ENCODE measurements at regions not wholly inside any gene's neighbourhood (a gene's known extent, or its start where the extent isn't known, plus 50 kb on each side); places are given as distances from the start of the nearest gene placed in this dataset.

DNA sequence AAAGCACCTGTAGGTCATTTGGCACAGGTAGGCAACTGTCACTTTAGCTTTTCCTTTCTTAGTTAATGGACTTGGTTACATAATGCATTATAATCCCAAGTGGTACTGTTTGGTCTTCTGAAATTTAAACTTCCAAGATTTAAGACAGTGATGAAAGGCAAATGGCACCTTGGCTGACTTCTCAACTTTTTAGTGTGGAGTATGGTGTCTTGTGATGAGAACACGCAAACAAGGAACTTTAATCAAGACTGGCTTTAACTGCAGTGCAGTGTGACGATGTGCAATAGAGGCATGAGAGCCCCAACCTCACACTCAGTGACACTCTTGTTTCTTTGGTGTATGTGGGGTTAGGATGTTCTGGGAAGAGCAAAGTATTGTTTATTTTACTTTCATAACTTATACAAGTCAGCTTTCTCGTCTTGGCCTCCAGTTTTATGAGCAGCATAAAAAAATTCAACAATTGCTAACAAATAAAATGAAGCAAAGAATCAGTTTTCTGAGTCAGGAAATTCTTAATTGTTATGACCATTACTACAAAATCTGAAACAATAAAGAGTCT, 171.9 kb downstream of the MAD2L1 start:
- no peaks in the 10 kb centered on the region for H3K9me3 Mint-ChIP-seq
- DNase-seq (ENCODE audit: extremely low spot score, unreplicated experiment): no peak
- H3K27me3 Mint-ChIP-seq: peaks cover 58% of the 10 kb centered on the region
- TF ChIP-seq, protein P1, sequence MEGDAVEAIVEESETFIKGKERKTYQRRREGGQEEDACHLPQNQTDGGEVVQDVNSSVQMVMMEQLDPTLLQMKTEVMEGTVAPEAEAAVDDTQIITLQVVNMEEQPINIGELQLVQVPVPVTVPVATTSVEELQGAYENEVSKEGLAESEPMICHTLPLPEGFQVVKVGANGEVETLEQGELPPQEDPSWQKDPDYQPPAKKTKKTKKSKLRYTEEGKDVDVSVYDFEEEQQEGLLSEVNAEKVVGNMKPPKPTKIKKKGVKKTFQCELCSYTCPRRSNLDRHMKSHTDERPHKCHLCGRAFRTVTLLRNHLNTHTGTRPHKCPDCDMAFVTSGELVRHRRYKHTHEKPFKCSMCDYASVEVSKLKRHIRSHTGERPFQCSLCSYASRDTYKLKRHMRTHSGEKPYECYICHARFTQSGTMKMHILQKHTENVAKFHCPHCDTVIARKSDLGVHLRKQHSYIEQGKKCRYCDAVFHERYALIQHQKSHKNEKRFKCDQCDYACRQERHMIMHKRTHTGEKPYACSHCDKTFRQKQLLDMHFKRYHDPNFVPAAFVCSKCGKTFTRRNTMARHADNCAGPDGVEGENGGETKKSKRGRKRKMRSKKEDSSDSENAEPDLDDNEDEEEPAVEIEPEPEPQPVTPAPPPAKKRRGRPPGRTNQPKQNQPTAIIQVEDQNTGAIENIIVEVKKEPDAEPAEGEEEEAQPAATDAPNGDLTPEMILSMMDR (conservative IDR thresholded peaks at IDR 0.05): no peak
- no peak overlapping the region for H3K4me3 Mint-ChIP-seq
- peaks cover 5% of the 10 kb centered on the region for H3K4me1 Mint-ChIP-seq (ENCODE audit: unreplicated experiment)
- H3K36me3 Mint-ChIP-seq: no peaks in the 10 kb centered on the region
- H3K27ac Mint-ChIP-seq: no peak overlapping the region

DNA sequence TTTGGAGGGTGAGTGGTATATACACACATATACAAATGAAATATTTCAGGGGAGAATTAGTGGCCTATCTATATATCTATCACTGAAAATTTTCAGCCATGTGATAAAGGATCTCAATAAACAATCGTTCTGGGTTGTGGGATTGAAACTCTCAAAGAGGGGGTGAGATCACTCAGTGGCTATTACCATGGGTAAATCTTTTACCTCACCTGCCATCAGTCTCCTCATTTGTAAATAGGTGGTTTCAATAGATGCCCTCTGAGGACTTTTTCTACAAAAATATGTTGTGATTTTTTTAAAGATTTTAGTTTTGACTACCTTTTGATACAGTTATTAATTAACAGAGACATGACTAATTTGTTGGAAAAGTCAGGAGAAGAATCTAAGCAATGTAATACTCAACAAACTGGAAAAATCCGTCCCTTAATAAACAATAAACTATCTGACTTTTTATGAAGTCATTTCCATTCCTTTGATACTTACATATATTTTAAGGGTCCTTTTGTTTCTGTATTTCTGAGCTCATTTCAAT, 192.8 kb downstream of the MAD2L1 start:
- TF ChIP-seq, protein P1 (conservative IDR thresholded peaks at IDR 0.05): no peak
- H3K27me3 Mint-ChIP-seq: peaks cover 3% of the 10 kb centered on the region
- no peaks in the 10 kb centered on the region for H3K36me3 Mint-ChIP-seq
- H3K4me3 Mint-ChIP-seq: no peak overlapping the region
- H3K27ac Mint-ChIP-seq: no peak overlapping the region
- H3K9me3 Mint-ChIP-seq: no peaks in the 10 kb centered on the region
- peaks cover 9% of the 10 kb centered on the region for H3K4me1 Mint-ChIP-seq (ENCODE audit: unreplicated experiment)
- no peak for DNase-seq (ENCODE audit: extremely low spot score, unreplicated experiment)

DNA sequence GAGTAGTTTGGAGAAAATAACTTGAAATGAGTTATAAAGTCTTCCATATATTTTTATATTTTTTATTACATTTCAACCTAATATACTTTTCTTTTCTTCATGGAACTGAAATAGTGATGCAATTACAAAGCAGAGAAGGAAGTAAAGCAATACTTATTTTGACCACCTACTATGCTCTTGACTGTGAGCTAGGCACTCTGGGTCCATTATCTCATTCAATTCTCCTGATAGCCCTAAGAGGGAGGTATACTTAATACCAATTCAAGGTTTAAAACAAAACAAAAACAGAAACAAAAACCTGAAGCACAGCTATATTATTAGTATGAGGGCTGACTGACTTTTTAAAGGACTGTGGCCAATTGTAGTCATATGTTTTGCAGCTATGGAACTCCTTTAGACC, 193.5 kb downstream of the MAD2L1 start:
- Mint-ChIP-seq H3K9me3 (no peaks in the 10 kb centered on the region), H3K4me1 (ENCODE audit: unreplicated experiment) (peaks cover 9% of the 10 kb centered on the region), H3K4me3 (no peak overlapping the region), H3K36me3 (no peaks in the 10 kb centered on the region), H3K27me3 (peaks cover 3% of the 10 kb centered on the region), H3K27ac (no peak overlapping the region)
- TF ChIP-seq, protein P1 (conservative IDR thresholded peaks at IDR 0.05): no peak
- DNase-seq (ENCODE audit: extremely low spot score, unreplicated experiment): no peak

DNA sequence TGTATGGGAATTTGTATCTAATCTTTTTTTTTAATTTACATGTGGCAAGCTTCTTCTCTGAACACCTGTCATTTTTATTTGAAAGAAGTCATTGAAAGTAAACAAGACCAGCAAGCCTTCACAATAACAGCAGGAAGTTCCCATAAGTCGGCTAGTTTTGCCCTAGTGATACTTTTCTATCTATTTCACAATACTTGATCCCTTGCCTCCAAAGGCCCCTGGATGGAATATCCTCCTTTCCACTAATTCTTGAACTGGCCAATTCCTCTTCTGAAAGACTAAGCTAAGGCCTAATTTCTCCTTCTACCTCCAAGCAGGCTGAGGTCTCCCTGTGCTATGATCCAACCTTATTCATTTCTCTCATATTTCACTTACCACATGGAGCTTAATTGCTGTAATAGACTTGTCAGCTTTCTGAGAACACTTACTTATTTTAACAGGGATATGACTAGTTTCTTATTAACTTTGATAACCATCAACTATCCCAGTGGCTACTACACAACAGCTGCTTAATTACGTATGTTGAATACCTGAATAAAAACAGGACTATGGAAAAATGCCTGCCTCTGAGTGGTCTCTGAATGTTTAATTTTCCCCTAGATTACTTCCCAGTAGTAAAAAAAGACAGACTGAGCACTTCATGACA, 194.2 kb downstream of the MAD2L1 start:
- H3K36me3 Mint-ChIP-seq: no peaks in the 10 kb centered on the region
- peaks cover 3% of the 10 kb centered on the region for H3K27me3 Mint-ChIP-seq
- TF ChIP-seq, protein P1 (conservative IDR thresholded peaks at IDR 0.05): no peak
- no peaks in the 10 kb centered on the region for H3K9me3 Mint-ChIP-seq
- H3K4me1 Mint-ChIP-seq (ENCODE audit: unreplicated experiment): peaks cover 9% of the 10 kb centered on the region
- H3K27ac Mint-ChIP-seq: no peak overlapping the region
- H3K4me3 Mint-ChIP-seq: no peak overlapping the region
- DNase-seq (ENCODE audit: extremely low spot score, unreplicated experiment): no peak

DNA sequence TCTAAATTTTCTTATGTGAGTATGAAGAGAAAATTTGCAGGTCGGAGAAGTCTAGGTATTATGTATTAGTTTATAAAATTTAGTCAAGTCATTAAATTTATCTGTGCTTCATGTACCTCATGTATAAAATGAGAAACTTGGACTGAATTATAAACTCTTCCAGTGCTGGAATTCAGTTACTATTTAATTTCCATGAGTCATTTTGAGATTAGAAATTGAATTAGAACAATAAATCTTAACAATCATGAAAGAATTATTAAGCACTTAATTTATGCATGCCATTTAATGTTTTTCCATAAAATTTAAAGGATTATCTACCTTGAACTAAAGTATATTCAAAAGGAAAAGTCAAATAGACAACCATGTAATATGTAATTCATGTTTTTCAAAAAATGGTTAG, 195.8 kb downstream of the MAD2L1 start:
- DNase-seq (ENCODE audit: extremely low spot score, unreplicated experiment): no peak
- H3K27ac Mint-ChIP-seq: no peak overlapping the region
- TF ChIP-seq, protein P1 (conservative IDR thresholded peaks at IDR 0.05): no peak
- no peaks in the 10 kb centered on the region for H3K9me3 Mint-ChIP-seq
- no peaks in the 10 kb centered on the region for H3K36me3 Mint-ChIP-seq
- peaks cover 9% of the 10 kb centered on the region for H3K4me1 Mint-ChIP-seq (ENCODE audit: unreplicated experiment)
- H3K27me3 Mint-ChIP-seq: peaks cover 3% of the 10 kb centered on the region
- no peak overlapping the region for H3K4me3 Mint-ChIP-seq

All from type B pancreatic cell (in vitro differentiated cells).